ENCODE measurements at regions not wholly inside any gene's neighbourhood (a gene's known extent, or its start where the extent isn't known, plus 50 kb on each side); places are given as distances from the start of the nearest gene placed in this dataset.

DNA sequence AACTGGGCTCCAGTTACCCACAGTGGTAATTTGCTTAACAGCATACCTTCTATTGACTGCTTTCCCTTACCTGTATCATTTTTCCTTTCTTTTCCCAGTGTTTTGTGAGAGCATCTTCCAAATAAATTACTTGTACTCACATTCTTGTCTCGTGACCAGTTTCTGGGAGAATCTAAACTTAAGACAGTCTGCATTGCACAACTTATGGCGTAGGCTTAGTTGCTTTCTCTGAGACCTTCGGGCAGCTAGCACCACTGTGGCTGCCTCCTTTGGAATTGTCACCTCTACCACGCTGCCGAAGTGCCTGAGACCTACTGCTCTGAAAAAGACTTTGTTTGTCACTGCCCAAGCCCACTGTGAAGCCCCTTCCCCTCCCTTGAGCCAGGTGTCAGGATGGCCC is 188.1 kb upstream of the BMP2 start:
- TF ChIP-seq, protein P1, sequence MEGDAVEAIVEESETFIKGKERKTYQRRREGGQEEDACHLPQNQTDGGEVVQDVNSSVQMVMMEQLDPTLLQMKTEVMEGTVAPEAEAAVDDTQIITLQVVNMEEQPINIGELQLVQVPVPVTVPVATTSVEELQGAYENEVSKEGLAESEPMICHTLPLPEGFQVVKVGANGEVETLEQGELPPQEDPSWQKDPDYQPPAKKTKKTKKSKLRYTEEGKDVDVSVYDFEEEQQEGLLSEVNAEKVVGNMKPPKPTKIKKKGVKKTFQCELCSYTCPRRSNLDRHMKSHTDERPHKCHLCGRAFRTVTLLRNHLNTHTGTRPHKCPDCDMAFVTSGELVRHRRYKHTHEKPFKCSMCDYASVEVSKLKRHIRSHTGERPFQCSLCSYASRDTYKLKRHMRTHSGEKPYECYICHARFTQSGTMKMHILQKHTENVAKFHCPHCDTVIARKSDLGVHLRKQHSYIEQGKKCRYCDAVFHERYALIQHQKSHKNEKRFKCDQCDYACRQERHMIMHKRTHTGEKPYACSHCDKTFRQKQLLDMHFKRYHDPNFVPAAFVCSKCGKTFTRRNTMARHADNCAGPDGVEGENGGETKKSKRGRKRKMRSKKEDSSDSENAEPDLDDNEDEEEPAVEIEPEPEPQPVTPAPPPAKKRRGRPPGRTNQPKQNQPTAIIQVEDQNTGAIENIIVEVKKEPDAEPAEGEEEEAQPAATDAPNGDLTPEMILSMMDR (IDR thresholded peaks at IDR 0.05; ENCODE audit: low read depth, low read length): no peak
- no peak for TF ChIP-seq POLR2A (IDR thresholded peaks at IDR 0.05; ENCODE audit: extremely low read depth, insufficient read length)

Measured in NB4 (cell line).